ENCODE measurements at regions not wholly inside any gene's neighbourhood (a gene's known extent, or its start where the extent isn't known, plus 50 kb on each side); places are given as distances from the start of the nearest gene placed in this dataset.

DNA sequence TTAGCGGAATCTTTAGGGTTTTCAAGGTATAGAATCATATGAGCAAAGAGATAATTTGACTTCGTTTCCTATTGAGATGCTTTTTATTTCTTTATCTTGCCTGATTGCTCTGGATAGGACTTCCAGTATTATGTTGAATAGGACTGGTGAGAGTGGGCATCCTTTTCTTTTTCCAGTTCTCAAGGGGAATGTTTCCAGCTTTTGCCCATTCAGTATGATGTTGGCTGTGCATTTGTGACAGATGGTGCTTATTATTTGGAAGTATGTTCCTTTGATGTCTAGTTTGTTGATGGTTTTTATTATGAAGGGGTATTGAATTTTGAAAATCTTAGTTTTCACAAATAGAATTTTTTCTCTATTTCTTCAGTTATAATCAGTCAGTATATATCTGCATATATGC, 656.6 kb upstream of the MAP3K7 start:
- no peak for DNase-seq (ENCODE audit: low spot score)
- TF ChIP-seq, protein P1, sequence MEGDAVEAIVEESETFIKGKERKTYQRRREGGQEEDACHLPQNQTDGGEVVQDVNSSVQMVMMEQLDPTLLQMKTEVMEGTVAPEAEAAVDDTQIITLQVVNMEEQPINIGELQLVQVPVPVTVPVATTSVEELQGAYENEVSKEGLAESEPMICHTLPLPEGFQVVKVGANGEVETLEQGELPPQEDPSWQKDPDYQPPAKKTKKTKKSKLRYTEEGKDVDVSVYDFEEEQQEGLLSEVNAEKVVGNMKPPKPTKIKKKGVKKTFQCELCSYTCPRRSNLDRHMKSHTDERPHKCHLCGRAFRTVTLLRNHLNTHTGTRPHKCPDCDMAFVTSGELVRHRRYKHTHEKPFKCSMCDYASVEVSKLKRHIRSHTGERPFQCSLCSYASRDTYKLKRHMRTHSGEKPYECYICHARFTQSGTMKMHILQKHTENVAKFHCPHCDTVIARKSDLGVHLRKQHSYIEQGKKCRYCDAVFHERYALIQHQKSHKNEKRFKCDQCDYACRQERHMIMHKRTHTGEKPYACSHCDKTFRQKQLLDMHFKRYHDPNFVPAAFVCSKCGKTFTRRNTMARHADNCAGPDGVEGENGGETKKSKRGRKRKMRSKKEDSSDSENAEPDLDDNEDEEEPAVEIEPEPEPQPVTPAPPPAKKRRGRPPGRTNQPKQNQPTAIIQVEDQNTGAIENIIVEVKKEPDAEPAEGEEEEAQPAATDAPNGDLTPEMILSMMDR (IDR thresholded peaks at IDR 0.05; ENCODE audit: extremely low read depth, missing control alignments): no peak

DNA sequence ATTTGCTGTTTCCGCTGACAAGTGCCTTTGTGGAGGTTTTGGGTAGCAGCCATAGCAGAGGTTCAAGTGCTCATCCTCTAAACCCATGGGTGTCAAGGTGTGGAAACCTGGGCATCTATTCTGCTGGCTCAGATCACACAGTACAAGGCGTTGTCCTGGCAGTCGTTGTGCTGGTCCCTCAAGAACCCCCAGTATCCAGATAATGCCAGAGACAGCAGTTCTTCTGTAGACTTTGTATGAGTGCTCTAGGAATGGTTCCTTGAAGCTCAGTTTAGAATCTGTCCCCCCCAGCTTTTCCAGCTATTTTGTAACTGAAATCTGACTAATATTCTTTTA, 655.7 kb upstream of the MAP3K7 start:
- DNase-seq (ENCODE audit: low spot score): no peak
- TF ChIP-seq, protein P1 (IDR thresholded peaks at IDR 0.05; ENCODE audit: extremely low read depth, missing control alignments): no peak

DNA sequence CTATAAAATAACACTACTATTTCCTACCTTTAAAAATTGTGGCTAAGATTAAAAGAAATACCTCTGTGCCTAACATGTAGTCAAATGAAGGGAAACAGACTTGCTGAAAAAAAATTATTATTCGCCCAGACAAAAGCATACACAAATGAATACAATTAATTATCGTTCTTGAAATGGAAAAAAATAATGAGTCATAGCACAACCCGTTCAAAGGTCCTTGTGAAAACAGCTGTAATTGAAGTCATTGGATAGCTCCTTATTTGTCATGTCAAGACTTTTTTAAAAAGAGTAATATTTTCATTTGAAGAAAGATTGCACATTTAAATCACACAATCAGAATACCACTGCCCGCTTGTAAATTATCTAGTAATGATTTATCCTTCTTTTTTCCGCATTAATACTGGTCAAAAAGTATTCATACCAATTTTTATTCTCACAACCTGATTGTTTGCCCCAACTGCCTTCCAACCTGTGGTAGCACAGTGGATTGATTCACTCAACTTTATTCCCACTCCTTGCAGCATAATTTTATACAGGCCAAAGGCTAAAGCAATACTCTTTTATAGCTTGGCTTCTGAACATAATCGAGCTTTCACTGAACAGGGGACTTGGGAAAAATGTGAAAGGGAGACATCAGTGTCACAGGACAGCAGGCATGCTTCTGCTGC, 655.2 kb upstream of the MAP3K7 start:
- no peak for DNase-seq (ENCODE audit: low spot score)
- TF ChIP-seq, protein P1 (IDR thresholded peaks at IDR 0.05; ENCODE audit: extremely low read depth, missing control alignments): no peak

DNA sequence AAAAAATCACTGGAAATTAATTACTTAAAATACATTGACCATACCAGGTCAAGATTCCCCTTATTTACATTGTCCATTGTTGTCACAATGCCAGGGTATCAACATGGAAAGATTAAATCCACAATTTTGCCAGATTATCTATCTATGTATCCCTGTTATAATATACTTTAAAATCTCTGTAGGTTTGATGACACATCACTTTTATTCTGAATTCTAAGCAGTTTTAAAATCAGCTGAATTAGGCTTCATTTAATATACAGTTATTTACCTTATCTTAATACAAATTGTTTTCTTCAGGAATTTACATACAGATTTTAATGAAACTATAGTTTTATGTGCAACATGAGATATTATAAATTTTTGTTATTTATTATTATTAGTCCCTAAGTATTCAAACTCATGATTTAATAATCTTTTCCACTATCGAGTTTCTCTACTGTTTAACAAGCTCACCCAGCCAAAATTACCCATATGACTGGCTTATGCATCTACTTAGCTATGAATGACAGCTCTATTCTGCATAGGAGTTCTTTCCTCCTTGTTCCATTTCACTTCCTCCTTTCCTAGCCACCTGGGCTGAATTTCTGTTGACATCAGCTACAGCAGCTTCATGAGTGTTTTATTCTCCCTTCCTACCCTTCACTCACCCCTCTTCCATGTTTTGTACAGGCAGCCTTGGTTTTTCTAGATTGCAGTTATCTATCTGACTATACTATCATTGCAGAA, 654.2 kb upstream of the MAP3K7 start:
- peak; percentile 4 for DNase-seq (ENCODE audit: low spot score)
- TF ChIP-seq, protein P1 (IDR thresholded peaks at IDR 0.05; ENCODE audit: extremely low read depth, missing control alignments): no peak

DNA sequence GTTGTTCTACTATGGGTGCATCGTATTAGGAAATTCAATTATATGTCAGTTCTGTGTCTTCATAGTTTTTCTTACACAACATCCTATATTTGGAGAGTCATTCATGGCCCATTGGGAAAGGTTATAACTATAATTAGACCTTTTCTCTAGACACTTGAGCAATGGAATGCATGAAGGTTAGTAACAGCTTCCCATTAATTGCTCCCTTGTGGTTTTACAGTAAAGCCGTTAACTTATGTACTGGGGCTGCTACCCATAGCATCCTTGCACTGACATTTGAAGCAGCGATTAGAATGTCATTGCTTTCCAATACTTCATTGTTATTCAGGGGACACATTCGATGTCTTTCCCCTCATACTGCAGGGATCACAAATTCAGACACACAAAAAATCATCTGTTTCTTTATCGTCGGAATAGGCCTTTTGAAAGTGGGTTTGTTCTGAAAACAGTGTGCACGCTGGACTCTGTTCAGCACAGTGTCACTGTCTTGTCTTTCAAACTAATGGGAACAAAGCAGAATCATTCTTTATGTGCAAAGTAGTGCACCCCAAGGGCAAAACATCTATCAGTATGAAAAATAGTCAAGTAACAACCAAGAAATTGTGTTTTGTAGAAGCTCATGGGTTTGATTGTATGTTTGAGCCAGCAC, 634.3 kb upstream of the MAP3K7 start:
- TF ChIP-seq, protein P1 (IDR thresholded peaks at IDR 0.05; ENCODE audit: extremely low read depth, missing control alignments): no peak
- DNase-seq (ENCODE audit: low spot score): no peak

DNA sequence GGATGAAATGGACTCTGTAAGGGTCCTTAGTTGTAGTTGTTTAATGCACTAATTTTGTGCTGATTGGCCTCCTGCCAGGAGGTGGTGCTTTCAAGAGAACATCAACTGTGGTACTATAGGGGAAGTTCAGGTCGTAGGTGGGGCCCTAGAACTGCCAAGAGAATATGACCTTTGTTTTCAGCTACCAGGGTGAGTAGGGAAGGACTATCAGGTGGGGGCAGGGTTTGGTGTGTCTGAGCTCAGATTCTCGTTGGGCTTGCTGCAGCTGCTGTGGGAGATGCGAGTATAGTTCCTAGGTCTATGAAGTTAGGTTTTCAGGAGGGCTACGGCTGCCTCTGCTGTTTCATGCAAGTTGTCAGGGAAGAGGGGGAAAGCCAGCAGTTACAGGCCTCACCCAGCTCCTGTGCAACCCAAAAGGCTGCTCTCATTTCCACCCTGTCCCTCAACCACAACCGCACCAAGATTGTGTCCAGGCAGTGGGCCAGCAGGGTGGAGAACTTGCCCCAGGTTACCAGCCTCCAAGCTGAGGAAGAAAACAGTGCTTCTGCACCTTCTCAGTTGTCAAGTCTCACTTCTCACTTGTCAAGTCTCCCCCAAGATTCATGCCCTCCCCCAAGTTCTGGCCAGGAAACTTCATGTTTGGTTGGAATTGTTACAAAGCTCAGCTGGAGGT, 626.5 kb upstream of the MAP3K7 start:
- TF ChIP-seq, protein P1 (IDR thresholded peaks at IDR 0.05; ENCODE audit: extremely low read depth, missing control alignments): no peak
- no peak for DNase-seq (ENCODE audit: low spot score)

Measured in GM20000 (cell line).